Stomach smooth muscle (tissue), 2 donors: ENCODE measurements at regions not wholly inside any gene's neighbourhood (a gene's known extent, or its start where the extent isn't known, plus 50 kb on each side); places are given as distances from the start of the nearest gene placed in this dataset.
"Not testable (repeated sequence)": the region's sequence is repeated elsewhere in the genome, so short reads cannot be mapped to it uniquely, and the experiment has no call there.

Experiments
- H3K27ac ChIP-seq: one replicate; pipeline ENCODE4 v1.7.0; 2013; ENCODE audit warnings: mild to moderate bottlenecking, low read length, inconsistent platforms
- H3K27me3 ChIP-seq, 2 donors: one replicate each; pipeline ENCODE4 v1.7.0; 2013; ENCODE audit warnings: low read length in 2 of 2; ENCODE audit not compliant: insufficient read depth in 2 of 2, control insufficient read depth in 1 of 2
- H3K36me3 ChIP-seq, 2 donors: one replicate each; pipeline ENCODE4 v1.7.0; 2013; ENCODE audit warnings: low read length in 2 of 2; ENCODE audit not compliant: control insufficient read depth in 2 of 2, insufficient read depth in 2 of 2
- H3K4me1 ChIP-seq: one replicate; pipeline ENCODE4 v1.7.0; 2013; ENCODE audit warnings: low read length; ENCODE audit not compliant: control insufficient read depth, insufficient read depth
- H3K4me3 ChIP-seq, 2 donors: one replicate each; pipeline ENCODE4 v1.7.0; 2013; ENCODE audit warnings: low read length in 2 of 2
- H3K9ac ChIP-seq, 2 donors: one replicate each; pipeline ENCODE4 v1.7.0; 2013; ENCODE audit warnings: low read length in 2 of 2, mild to moderate bottlenecking in 1 of 2
- H3K9me3 ChIP-seq, 2 donors: one replicate each; pipeline ENCODE4 v1.7.0; 2013; ENCODE audit warnings: low read length in 2 of 2; ENCODE audit not compliant: control insufficient read depth in 2 of 2
- donor health status: healthy.
- donor health status: Pancreatic carcinoma.

DNA sequence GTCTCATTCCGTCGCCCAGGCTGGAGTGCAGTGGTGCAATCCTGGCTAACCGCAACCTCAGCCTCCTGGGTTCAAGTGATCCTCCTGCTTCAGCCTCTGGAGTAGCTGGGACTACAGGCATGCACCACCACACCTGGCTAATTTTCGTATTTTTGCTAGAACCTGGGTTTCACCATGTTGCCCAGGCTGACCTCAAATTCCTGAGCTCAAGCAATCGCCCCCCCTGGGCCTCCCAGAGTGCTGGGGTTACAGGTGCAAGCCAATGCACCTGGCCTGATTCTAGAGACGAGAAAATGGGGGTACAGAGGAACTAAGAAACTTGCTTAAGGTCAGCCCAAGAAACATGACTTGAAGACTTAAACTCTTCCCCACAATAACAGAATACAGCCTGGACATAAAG is 111.0 kb downstream of the PRR15 start:
- not testable (repeated sequence) for H3K27me3 ChIP-seq, H3K27ac ChIP-seq

DNA sequence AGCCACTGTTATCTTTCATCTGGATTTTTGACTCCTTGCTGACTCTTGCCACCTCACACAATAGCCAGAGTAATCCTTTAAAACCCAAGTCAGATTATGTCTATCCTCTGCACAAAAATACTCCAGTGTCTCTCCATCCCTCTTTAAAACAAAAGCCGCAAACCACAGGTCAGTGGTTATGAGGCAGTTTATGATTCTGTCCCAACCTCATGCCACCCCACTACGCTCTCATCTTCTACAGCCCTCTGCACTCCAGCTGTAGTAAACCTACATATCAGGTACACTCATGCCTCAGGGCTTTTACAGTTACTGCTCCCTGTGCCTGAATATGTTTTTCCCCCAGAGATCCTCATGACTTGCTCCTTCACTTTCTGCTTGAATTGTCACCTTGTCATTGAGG is 113.6 kb downstream of the PRR15 start:
- H3K9ac ChIP-seq, H3K4me1 ChIP-seq, H3K4me3 ChIP-seq, H3K27me3 ChIP-seq, H3K36me3 ChIP-seq, H3K27ac ChIP-seq, H3K9me3 ChIP-seq: not testable (repeated sequence)

More for the DNA sequence above, 111.0 kb downstream of the PRR15 start:
- H3K9ac ChIP-seq, H3K36me3 ChIP-seq, H3K9me3 ChIP-seq, H3K4me1 ChIP-seq, H3K4me3 ChIP-seq: not testable (repeated sequence)

DNA sequence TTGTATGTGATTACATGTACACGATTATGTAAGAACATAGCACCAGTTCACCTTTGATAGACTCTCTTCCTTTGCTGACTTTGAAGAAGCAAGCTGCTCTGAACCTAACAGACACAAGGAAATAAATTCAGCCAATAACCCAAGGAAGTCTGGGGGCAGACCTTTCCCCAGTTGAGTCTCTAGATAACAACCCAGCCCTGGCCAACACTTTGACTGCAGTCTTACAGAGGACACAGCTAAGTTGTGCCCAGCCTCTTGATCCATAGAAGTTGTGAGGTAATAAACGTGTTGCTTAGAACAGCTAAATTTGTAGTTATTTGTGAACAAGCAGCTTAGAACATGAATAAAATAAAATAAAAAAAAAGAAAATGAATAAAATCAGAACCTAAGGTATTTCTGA is 116.3 kb downstream of the PRR15 start:
- H3K9ac ChIP-seq, H3K27ac ChIP-seq: not testable (repeated sequence)

DNA sequence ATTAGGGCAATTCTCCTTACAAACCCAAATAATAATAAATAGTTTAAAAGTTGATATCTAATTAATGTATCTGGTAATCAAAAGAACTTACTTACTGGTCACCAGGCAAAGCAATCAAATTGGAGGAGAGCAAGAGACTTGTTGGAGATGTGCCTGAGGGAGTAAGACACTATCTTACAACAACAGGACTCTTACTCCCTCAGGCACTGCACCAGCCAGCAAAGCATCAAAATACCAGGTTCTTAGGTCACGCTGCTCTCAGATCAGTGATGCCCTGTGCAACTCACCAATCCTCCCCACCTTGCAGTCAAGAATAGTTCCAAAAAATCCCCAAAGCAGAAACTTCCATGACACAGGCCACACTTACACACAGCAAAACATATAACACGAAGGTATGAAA is 117.0 kb downstream of the PRR15 start:
- H3K4me1 ChIP-seq, H3K27me3 ChIP-seq, H3K27ac ChIP-seq, H3K36me3 ChIP-seq, H3K9me3 ChIP-seq, H3K4me3 ChIP-seq, H3K9ac ChIP-seq: not testable (repeated sequence)

More for the DNA sequence above, 116.3 kb downstream of the PRR15 start:
- H3K27me3 ChIP-seq, H3K36me3 ChIP-seq, H3K4me1 ChIP-seq, H3K9me3 ChIP-seq, H3K4me3 ChIP-seq: not testable (repeated sequence)

DNA sequence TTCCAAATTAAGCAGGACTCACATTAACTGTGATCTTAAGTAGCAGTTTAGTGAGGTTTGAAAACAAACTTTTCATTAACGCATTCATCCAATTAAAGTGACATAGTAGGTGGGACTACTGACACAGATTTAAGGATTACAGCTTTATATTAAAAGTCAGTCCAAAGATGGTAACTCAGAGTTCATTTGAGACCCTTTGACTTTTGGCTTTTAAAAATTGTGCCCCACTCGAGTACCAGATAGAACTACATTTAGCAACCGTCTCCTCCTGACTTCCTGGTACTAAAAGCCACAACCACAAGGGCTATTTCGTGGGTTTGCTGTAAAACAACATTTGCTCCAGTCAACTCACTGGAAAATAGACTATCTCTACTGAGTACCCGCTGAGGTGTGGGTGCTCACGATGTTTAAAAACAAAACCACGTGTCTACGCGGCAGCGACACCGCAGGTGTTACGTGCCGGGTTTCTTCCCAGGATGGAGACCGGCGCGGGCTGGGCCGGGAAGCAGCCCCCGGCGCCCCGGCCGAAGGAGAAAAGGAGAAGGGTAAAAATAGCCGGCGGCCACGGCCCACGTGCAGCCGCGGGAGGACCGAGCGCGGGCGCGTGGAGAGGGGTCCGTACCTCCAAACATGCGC is 120.6 kb downstream of the PRR15 start:
- not testable (repeated sequence) for H3K36me3 ChIP-seq, H3K27me3 ChIP-seq, H3K4me1 ChIP-seq, H3K9me3 ChIP-seq
- peak overlapping the region in 1 of 2 donors; percentile 76 for H3K9ac ChIP-seq
- peak overlapping the region; percentile 76 for H3K27ac ChIP-seq
- peak overlapping the region; percentile 53 to 78 for H3K4me3 ChIP-seq

GRCh38 chr7:29684787-29685650 is 121.3 kb upstream of the WIPF3 start:
- H3K9me3 ChIP-seq = no peaks in the 10 kb centered on the region
- peaks cover 3% of the 10 kb centered on the region for H3K4me1 ChIP-seq
- H3K27ac ChIP-seq = peak overlapping the region; percentile 76
- H3K9ac ChIP-seq = peak overlapping the region; percentile 66 to 76
- no peaks in the 10 kb centered on the region for H3K36me3 ChIP-seq
- no peaks in the 10 kb centered on the region for H3K27me3 ChIP-seq
- peak overlapping the region; percentile 53 to 78 for H3K4me3 ChIP-seq

DNA sequence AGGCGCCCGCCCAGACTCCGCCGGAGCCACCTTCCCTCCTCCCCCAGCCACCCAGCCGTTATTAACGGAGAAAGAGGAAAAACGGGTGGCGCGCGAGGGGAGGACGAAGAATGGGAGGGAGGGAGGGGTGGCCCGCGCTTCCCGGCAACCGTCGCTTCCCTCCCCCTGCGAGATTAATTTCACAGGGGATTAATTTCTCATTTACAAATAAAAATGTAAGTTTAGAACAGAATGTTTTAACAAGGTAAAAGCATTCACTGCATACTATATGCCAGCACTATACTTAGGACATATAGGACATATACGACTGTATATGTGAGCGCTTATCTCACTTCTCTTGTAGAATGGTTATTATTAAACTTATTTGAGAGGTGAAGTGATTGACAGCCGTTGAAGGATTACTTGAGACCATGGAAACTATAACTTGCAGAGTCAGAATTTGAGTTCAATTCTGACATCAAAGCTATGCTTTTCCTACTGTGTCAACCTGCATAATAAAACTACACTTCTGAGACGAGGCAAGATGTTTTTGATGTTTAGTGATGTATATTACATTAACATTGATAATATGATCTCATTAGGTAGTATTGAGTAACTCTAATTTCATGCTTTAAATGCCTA is 120.5 kb upstream of the WIPF3 start:
- peak overlapping the region in 1 of 2 donors; percentile 76 for H3K9ac ChIP-seq
- not testable (repeated sequence) for H3K27me3 ChIP-seq, H3K36me3 ChIP-seq, H3K4me1 ChIP-seq, H3K9me3 ChIP-seq
- peak overlapping the region; percentile 76 for H3K27ac ChIP-seq
- peak overlapping the region; percentile 53 to 78 for H3K4me3 ChIP-seq

DNA sequence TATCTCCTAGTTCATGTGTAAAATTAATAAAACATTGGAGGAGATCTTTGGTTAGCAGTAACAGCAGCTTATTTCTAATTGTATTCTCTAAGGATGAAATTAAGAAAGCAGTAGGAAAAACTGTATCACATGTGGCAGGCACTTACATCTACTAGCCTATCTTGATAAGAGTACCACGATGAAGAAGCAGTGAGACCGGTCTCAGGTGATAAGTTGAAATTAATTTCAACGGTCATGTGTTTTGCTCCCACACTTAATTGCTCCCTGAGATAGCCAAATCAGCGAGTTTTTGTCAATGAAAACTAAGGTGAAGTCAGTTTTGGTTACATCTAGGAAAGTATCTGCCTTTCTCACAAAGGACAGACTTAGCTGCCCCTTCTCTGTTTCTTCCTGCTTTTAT is 115.8 kb upstream of the WIPF3 start:
- not testable (repeated sequence) for H3K27me3 ChIP-seq, H3K4me1 ChIP-seq, H3K4me3 ChIP-seq, H3K9ac ChIP-seq, H3K36me3 ChIP-seq, H3K27ac ChIP-seq, H3K9me3 ChIP-seq

- H3K9me3 ChIP-seq, H3K27me3 ChIP-seq, H3K4me3 ChIP-seq, H3K9ac ChIP-seq, H3K36me3 ChIP-seq, H3K4me1 ChIP-seq, H3K27ac ChIP-seq: not testable (repeated sequence)
These were observed 109.9 kb upstream of the WIPF3 start for GRCh38 chr7:29696402-29696801.

DNA sequence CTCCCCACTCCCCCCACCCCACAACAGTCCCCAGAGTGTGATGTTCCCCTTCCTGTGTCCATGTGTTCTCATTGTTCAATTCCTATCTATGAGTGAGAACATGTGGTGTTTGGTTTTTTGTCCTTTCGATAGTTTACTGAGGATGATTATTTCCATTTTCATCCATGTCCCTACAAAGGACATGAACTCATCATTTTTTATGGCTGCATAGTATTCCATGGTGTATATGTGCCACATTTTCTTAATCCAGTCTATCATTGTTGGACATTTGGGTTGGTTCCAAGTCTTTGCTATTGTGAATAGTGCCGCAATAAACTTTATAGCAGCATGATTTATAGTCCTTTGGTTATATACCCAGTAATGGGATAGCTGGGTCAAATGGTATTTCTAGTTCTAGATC is 106.6 kb upstream of the WIPF3 start:
- not testable (repeated sequence) for H3K4me3 ChIP-seq, H3K9me3 ChIP-seq, H3K4me1 ChIP-seq, H3K27me3 ChIP-seq, H3K27ac ChIP-seq, H3K36me3 ChIP-seq, H3K9ac ChIP-seq

DNA sequence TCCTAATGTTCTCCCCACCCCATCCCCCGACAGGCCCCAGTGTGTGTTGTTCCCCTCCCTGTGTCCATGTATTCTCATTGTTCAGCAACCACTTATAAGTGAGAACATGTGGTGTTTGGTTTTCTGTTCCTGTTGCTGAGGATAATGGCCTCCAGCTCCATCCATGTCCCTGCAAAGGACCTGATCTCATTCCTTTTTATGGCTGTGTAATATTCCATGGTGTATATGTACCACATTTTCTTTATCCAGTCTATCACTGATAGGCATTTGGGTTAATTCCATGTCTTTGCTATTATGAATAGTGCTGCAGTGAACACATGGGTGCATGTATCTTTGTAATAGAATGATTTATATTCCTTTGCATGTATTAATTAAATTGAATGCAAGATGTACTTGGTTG is 104.8 kb upstream of the WIPF3 start:
- H3K27me3 ChIP-seq, H3K9me3 ChIP-seq, H3K9ac ChIP-seq, H3K36me3 ChIP-seq, H3K27ac ChIP-seq, H3K4me3 ChIP-seq, H3K4me1 ChIP-seq: not testable (repeated sequence)
